Hepatocyte (in vitro differentiated cells): ENCODE measurements at regions not wholly inside any gene's neighbourhood (a gene's known extent, or its start where the extent isn't known, plus 50 kb on each side); places are given as distances from the start of the nearest gene placed in this dataset.
"Not testable (repeated sequence)": the region's sequence is repeated elsewhere in the genome, so short reads cannot be mapped to it uniquely, and the experiment has no call there.

Experiments used
- EZH2 ChIP-seq: fragments of 200-600 bp; sonication (generic); IDR thresholded peaks from 2 replicates; pipeline ENCODE4 v1.6.1; 2016; ENCODE audit warnings: antibody characterized with exemption, mild to moderate bottlenecking, borderline replicate concordance
- TF ChIP-seq, protein P1 (sequence below): fragments of 200-600 bp; sonication (generic); IDR thresholded peaks from 2 replicates; pipeline ENCODE4 v1.5.1; 2016; ENCODE audit warnings: antibody characterized with exemption, mild to moderate bottlenecking; ENCODE audit not compliant: poor library complexity

DNA sequence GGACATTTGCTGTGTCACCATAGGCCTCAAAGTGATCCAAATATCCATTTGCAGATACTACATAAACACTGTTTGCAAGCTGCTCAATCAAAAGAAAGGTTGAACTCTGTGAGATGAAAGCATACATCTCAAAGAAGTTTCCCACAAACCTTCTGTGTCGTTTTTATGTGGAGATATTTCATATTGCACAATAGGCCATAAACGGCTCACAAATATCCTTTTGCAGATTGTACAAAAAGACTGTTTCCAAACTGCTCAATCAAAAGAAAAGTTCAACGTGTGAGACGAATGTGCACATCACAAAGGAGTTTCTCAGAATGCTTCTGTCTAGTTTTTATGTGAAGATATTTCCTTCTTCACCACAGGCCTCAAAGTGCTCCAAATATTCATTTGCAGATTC, 1857.4 kb downstream of the UQCRFS1 start:
- TF ChIP-seq, protein P1, sequence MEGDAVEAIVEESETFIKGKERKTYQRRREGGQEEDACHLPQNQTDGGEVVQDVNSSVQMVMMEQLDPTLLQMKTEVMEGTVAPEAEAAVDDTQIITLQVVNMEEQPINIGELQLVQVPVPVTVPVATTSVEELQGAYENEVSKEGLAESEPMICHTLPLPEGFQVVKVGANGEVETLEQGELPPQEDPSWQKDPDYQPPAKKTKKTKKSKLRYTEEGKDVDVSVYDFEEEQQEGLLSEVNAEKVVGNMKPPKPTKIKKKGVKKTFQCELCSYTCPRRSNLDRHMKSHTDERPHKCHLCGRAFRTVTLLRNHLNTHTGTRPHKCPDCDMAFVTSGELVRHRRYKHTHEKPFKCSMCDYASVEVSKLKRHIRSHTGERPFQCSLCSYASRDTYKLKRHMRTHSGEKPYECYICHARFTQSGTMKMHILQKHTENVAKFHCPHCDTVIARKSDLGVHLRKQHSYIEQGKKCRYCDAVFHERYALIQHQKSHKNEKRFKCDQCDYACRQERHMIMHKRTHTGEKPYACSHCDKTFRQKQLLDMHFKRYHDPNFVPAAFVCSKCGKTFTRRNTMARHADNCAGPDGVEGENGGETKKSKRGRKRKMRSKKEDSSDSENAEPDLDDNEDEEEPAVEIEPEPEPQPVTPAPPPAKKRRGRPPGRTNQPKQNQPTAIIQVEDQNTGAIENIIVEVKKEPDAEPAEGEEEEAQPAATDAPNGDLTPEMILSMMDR = not testable (repeated sequence)
- not testable (repeated sequence) for TF ChIP-seq EZH2
